Thoracic aorta (tissue), 2 donors: ENCODE measurements at regions not wholly inside any gene's neighbourhood (a gene's known extent, or its start where the extent isn't known, plus 50 kb on each side); places are given as distances from the start of the nearest gene placed in this dataset.

Source experiments
- ATAC-seq: fragments of 150-250 bp; one replicate; pipeline ENCODE4 v1.8.0; 2017; ENCODE audit warnings: low read depth; ENCODE audit not compliant: insufficient number of reproducible peaks, low FRiP score
- DNase-seq: peaks from one replicate; pipeline ENCODE4 v3.0.0-alpha.2; 2020; ENCODE audit warnings: low spot score
- H3K27ac ChIP-seq, 2 donors: fragments of 200-600 bp; sonication (generic); 1 replicate in 1 of 2; 2 replicates in 1 of 2; pipeline ENCODE4 v1.5.1; 2016; ENCODE audit warnings: mild to moderate bottlenecking in 2 of 2, moderate library complexity in 2 of 2
- H3K27me3 ChIP-seq: fragments of 200-600 bp; sonication (generic); replicated peaks from 2 replicates; pipeline ENCODE4 v1.6.0; 2016; ENCODE audit warnings: mild to moderate bottlenecking; ENCODE audit not compliant: insufficient read depth
- H3K36me3 ChIP-seq: fragments of 200-600 bp; sonication (generic); one replicate; pipeline ENCODE4 v1.5.1; 2016
- H3K4me1 ChIP-seq, 2 donors: fragments of 200-600 bp; sonication (generic); 1 replicate in 1 of 2; 2 replicates in 1 of 2; pipeline versions ENCODE4 v1.5.1 to v1.6.0; 2016; ENCODE audit warnings: low read depth in 2 of 2, mild to moderate bottlenecking in 1 of 2; ENCODE audit not compliant: control insufficient read depth in 1 of 2
- H3K4me3 ChIP-seq: fragments of 200-600 bp; sonication (generic); 2 replicates; pipeline ENCODE4 v1.5.1; 2016; ENCODE audit warnings: mild to moderate bottlenecking
- H3K9me3 ChIP-seq: fragments of 200-600 bp; sonication (generic); 2 replicates; pipeline ENCODE4 v1.5.1; 2016
- CTCF ChIP-seq: fragments of 200-600 bp; sonication (generic); IDR thresholded peaks from one replicate; pipeline ENCODE4 v1.5.1; 2019; ENCODE audit warnings: antibody characterized with exemption

GRCh38 chr14:100400115-100400514 lies 77.0 kb downstream of the SLC25A47 start:
- H3K9me3 ChIP-seq = no peaks in the 10 kb centered on the region
- no peak for ATAC-seq
- H3K4me3 ChIP-seq = no peak overlapping the region
- no peaks in the 10 kb centered on the region for H3K27me3 ChIP-seq
- DNase-seq = no peak
- peaks cover 5% of the 10 kb centered on the region for H3K36me3 ChIP-seq
- no peak for TF ChIP-seq CTCF
- no peaks in the 10 kb centered on the region for H3K4me1 ChIP-seq
- H3K27ac ChIP-seq = no peak overlapping the region

- Histone ChIP-seq H3K9me3 (no peaks in the 10 kb centered on the region), H3K4me1 (no peaks in the 10 kb centered on the region), H3K4me3 (no peak overlapping the region), H3K36me3 (peaks cover 3% of the 10 kb centered on the region), H3K27ac (no peak overlapping the region), H3K27me3 (no peaks in the 10 kb centered on the region)
- no peak for ATAC-seq
- TF ChIP-seq CTCF = no peak
- no peak for DNase-seq
Measured at GRCh38 chr14:100401031-100401692, 78.0 kb downstream of the SLC25A47 start.

GRCh38 chr14:100401792-100402191 lies 78.7 kb downstream of the SLC25A47 start:
- no peaks in the 10 kb centered on the region for H3K27me3 ChIP-seq
- ATAC-seq (no peak), DNase-seq (no peak)
- H3K4me1 ChIP-seq = no peaks in the 10 kb centered on the region
- no peak for TF ChIP-seq CTCF
- H3K4me3 ChIP-seq = no peak overlapping the region
- no peak overlapping the region for H3K27ac ChIP-seq
- no peaks in the 10 kb centered on the region for H3K36me3 ChIP-seq
- H3K9me3 ChIP-seq = no peaks in the 10 kb centered on the region

- Histone ChIP-seq H3K4me1 (no peaks in the 10 kb centered on the region), H3K9me3 (no peaks in the 10 kb centered on the region), H3K36me3 (no peaks in the 10 kb centered on the region), H3K27ac (no peak overlapping the region), H3K27me3 (no peaks in the 10 kb centered on the region), H3K4me3 (no peak overlapping the region)
- DNase-seq (no peak), ATAC-seq (no peak)
- TF ChIP-seq CTCF = no peak
Measured at GRCh38 chr14:100402631-100403030, 79.5 kb downstream of the SLC25A47 start.

GRCh38 chr14:100403105-100403504 lies 80.0 kb downstream of the SLC25A47 start:
- Histone ChIP-seq H3K4me1 (no peaks in the 10 kb centered on the region), H3K27me3 (no peaks in the 10 kb centered on the region), H3K9me3 (no peaks in the 10 kb centered on the region), H3K4me3 (no peak overlapping the region), H3K36me3 (no peaks in the 10 kb centered on the region), H3K27ac (no peak overlapping the region)
- ATAC-seq = no peak
- no peak for TF ChIP-seq CTCF
- DNase-seq = no peak
